ENCODE measurements at regions not wholly inside any gene's neighbourhood (a gene's known extent, or its start where the extent isn't known, plus 50 kb on each side); places are given as distances from the start of the nearest gene placed in this dataset.

GRCh38 chr2:194002699-194003368, 1654.2 kb upstream of the SLC39A10 start:
- Histone ChIP-seq H3K27ac (ENCODE audit: low read depth, low read length) (no peak overlapping the region), H3K79me2 (ENCODE audit: insufficient read depth, low read length) (no peaks in the 10 kb centered on the region), H3K4me2 (ENCODE audit: low read length) (no peak overlapping the region), H3K4me1 (ENCODE audit: control insufficient read depth in 1 of 2, insufficient read depth in 2 of 2, low read length in 2 of 2) (no peaks in the 10 kb centered on the region), H4K20me1 (ENCODE audit: insufficient read depth) (no peaks in the 10 kb centered on the region), H3K9me3 (ENCODE audit: control insufficient read depth in 1 of 2, insufficient read depth in 1 of 2, low read depth in 1 of 2, low read length in 2 of 2) (no peaks in the 10 kb centered on the region), H3K4me3 (replicated peaks in 1 of 2; ENCODE audit: low read depth in 1 of 2, low read length in 2 of 2) (no peak overlapping the region), H3K9ac (ENCODE audit: low read length) (no peak overlapping the region), H3K27me3 (ENCODE audit: insufficient read depth, low read length) (no peaks in the 10 kb centered on the region), H2AFZ (ENCODE audit: low read depth, low read length, poor library complexity, severe bottlenecking) (no peak overlapping the region), H3K9me2 (ENCODE audit: insufficient read depth) (no peaks in the 10 kb centered on the region; the same call in 1 of the 2 replicates), H3K36me3 (ENCODE audit: control insufficient read depth in 1 of 2, insufficient read depth in 2 of 2, low read length in 2 of 2) (no peaks in the 10 kb centered on the region)
- POLR2A ChIA-PET: no interaction called here
- TF ChIP-seq POLR2A (IDR thresholded peaks at IDR 0.05; ENCODE audit: borderline replicate concordance, extremely low read depth, insufficient read depth, insufficient read length) (no peak), CEBPB (IDR thresholded peaks at IDR 0.05; ENCODE audit: low read depth) (no peak), FOSL1 (IDR thresholded peaks at IDR 0.05; ENCODE audit: low read depth) (no peak), ZNF274 (IDR thresholded peaks at IDR 0.05; ENCODE audit: low read depth, low read length) (no peak), JUND (IDR thresholded peaks at IDR 0.05) (no peak), EGR1 (IDR thresholded peaks at IDR 0.05; ENCODE audit: low read depth) (no peak), ELF1 (IDR thresholded peaks at IDR 0.05; ENCODE audit: borderline replicate concordance, low read depth) (no peak), SP1 (IDR thresholded peaks at IDR 0.05; ENCODE audit: low read depth) (no peak), RAD21 (IDR thresholded peaks at IDR 0.05; ENCODE audit: low read depth) (no peak), TCF7L2 (IDR thresholded peaks at IDR 0.05; ENCODE audit: borderline replicate concordance, extremely low read depth, insufficient read depth, insufficient read length) (no peak), SRF (IDR thresholded peaks at IDR 0.05; ENCODE audit: low read depth) (no peak), ZFX (IDR thresholded peaks at IDR 0.05) (no peak), CBX3 (IDR thresholded peaks at IDR 0.05; ENCODE audit: low read depth) (no peak)
- TF ChIP-seq, protein P1, sequence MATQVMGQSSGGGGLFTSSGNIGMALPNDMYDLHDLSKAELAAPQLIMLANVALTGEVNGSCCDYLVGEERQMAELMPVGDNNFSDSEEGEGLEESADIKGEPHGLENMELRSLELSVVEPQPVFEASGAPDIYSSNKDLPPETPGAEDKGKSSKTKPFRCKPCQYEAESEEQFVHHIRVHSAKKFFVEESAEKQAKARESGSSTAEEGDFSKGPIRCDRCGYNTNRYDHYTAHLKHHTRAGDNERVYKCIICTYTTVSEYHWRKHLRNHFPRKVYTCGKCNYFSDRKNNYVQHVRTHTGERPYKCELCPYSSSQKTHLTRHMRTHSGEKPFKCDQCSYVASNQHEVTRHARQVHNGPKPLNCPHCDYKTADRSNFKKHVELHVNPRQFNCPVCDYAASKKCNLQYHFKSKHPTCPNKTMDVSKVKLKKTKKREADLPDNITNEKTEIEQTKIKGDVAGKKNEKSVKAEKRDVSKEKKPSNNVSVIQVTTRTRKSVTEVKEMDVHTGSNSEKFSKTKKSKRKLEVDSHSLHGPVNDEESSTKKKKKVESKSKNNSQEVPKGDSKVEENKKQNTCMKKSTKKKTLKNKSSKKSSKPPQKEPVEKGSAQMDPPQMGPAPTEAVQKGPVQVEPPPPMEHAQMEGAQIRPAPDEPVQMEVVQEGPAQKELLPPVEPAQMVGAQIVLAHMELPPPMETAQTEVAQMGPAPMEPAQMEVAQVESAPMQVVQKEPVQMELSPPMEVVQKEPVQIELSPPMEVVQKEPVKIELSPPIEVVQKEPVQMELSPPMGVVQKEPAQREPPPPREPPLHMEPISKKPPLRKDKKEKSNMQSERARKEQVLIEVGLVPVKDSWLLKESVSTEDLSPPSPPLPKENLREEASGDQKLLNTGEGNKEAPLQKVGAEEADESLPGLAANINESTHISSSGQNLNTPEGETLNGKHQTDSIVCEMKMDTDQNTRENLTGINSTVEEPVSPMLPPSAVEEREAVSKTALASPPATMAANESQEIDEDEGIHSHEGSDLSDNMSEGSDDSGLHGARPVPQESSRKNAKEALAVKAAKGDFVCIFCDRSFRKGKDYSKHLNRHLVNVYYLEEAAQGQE (IDR thresholded peaks at IDR 0.05; ENCODE audit: low read depth): no peak
- TF ChIP-seq, protein P2, sequence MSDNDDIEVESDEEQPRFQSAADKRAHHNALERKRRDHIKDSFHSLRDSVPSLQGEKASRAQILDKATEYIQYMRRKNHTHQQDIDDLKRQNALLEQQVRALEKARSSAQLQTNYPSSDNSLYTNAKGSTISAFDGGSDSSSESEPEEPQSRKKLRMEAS (IDR thresholded peaks at IDR 0.05): no peak
- CTCF ChIA-PET: no interaction called here
- RAD21 ChIA-PET (ENCODE audit: low non-redundant PET in 1 of 2, low total read pairs in 2 of 2, uncharacterized antibody in 2 of 2, unreplicated experiment in 2 of 2): no interaction called here
- DNase-seq (ENCODE audit: low read depth, low spot score): no peak
- intact Hi-C loops (cut with micrococcal nuclease): no loop called here
- no peak for ATAC-seq
- BruUV-seq (replicated peaks): no TSS peak

Data from HCT116 (cell line).